Activated CD4-positive, CD25-positive, alpha-beta regulatory T cell treated with anti-CD3 and anti-CD28 coated beads, Interleukin-2, amount 50 U/mL, for 24 hours (primary cell): ENCODE measurements at regions not wholly inside any gene's neighbourhood (a gene's known extent, or its start where the extent isn't known, plus 50 kb on each side); places are given as distances from the start of the nearest gene placed in this dataset.
"Not testable (repeated sequence)": the region's sequence is repeated elsewhere in the genome, so short reads cannot be mapped to it uniquely, and the experiment has no call there.

Experiments
- ATAC-seq, 2 donors: fragments of 150-1000 bp; cut with Tn5 transposase; one replicate each; pipeline ENCODE4 v1.10.0; 2021; ENCODE audit warnings: mild to moderate bottlenecking in 1 of 2, moderate library complexity in 1 of 2

GRCh38 chr13:52565324-52565723 lies 76.9 kb upstream of the HNRNPA1L2 start:
- not testable (repeated sequence) for ATAC-seq

DNA sequence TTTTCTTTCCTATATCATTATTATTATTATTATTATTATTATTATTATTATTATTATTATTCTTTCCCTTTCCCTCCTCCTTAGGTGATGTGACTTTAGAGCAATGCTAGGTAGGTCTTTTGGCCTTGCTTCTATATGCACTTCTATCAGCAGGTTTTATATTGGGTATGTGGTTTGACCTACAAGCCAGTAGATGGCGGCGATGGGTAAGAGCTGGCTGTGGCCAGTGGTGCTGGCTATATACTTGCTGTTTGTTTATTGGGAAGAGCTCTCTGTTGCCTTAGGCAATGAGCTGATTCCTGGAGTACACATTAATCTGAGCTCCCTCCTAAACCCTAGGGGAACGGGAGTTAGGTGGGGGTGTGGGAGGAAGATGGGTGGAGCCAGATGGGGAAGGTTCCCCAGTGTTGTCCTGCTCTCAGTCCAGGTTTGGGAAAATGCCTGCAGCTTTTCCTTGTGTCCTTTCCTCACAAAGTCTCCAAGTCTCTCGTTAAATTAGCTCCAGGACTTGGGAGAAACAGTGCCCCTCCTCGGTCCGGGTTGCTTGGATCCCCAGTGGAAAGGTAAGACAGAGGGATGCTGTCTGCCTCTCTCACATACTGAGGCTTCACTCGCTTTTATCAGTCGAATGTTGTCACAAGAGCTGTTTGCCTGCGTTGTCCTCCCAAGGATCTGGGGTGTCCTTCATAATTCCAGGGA lies 72.2 kb upstream of the HNRNPA1L2 start:
- peak; percentile 28 to 56 for ATAC-seq

GRCh38 chr13:52571163-52571562 lies 71.1 kb upstream of the HNRNPA1L2 start:
- not testable (repeated sequence) for ATAC-seq

- ATAC-seq = not testable (repeated sequence)
Measured at GRCh38 chr13:52582962-52583361, 59.3 kb upstream of the HNRNPA1L2 start.
